Stimulated activated CD8-positive, alpha-beta memory T cell treated with anti-CD3 and anti-CD28 coated beads, Interleukin-7, amount 100 ng/mL, for 48 hours (primary cell): ENCODE measurements at regions not wholly inside any gene's neighbourhood (a gene's known extent, or its start where the extent isn't known, plus 50 kb on each side); places are given as distances from the start of the nearest gene placed in this dataset.

Experiments
- DNase-seq, 2 donors: peaks; one replicate each; pipeline ENCODE4 v3.0.0-alpha.2; 2020; ENCODE audit warnings: low read depth in 1 of 2; ENCODE audit errors: extremely low read depth in 1 of 2

GRCh38 chr11:128232588-128232987, 354.8 kb downstream of the ETS1 start:
- peak; percentile 43 to 73 for DNase-seq

GRCh38 chr11:128231845-128232410, 355.4 kb downstream of the ETS1 start:
- no peak for DNase-seq

GRCh38 chr11:128227466-128227865, 359.9 kb downstream of the ETS1 start:
- no peak for DNase-seq

GRCh38 chr11:128226106-128226716, 361.1 kb downstream of the ETS1 start:
- peak; percentile 29 to 70 for DNase-seq

GRCh38 chr11:128222245-128222884, 365.0 kb downstream of the ETS1 start:
- DNase-seq, result no peak

- DNase-seq, result no peak
Measured at GRCh38 chr11:128219731-128220120, 367.6 kb downstream of the ETS1 start.

GRCh38 chr11:128216198-128216597, 371.2 kb downstream of the ETS1 start:
- DNase-seq, result no peak

- no peak for DNase-seq
Measured at GRCh38 chr11:128215238-128215882, 372.0 kb downstream of the ETS1 start.

- DNase-seq, result no peak
Measured at GRCh38 chr11:128214263-128214662, 373.1 kb downstream of the ETS1 start.

GRCh38 chr11:128213461-128213860, 373.9 kb downstream of the ETS1 start:
- DNase-seq, result no peak

GRCh38 chr11:128212324-128212723, 375.0 kb downstream of the ETS1 start:
- no peak for DNase-seq

GRCh38 chr11:128210148-128210940, 377.0 kb downstream of the ETS1 start:
- no peak for DNase-seq

GRCh38 chr11:128209138-128209435, 378.3 kb downstream of the ETS1 start:
- DNase-seq, result no peak

- DNase-seq, result no peak
Measured at GRCh38 chr11:128208329-128209137, 378.8 kb downstream of the ETS1 start.

- no peak for DNase-seq
Measured at GRCh38 chr11:128207861-128208321, 379.5 kb downstream of the ETS1 start.

- DNase-seq, result no peak
Measured at GRCh38 chr11:128206461-128206860, 380.9 kb downstream of the ETS1 start.

- no peak for DNase-seq
Measured at GRCh38 chr11:128205796-128206195, 381.6 kb downstream of the ETS1 start.

- DNase-seq, result no peak
Measured at GRCh38 chr11:128204898-128205297, 382.5 kb downstream of the ETS1 start.

GRCh38 chr11:128201801-128202200, 385.6 kb downstream of the ETS1 start:
- no peak for DNase-seq

- DNase-seq, result peak in 1 of 2 donors; percentile 32
Measured at GRCh38 chr11:128201009-128201408, 386.3 kb downstream of the ETS1 start.
